ENCODE measurements at regions not wholly inside any gene's neighbourhood (a gene's known extent, or its start where the extent isn't known, plus 50 kb on each side); places are given as distances from the start of the nearest gene placed in this dataset.

- no peak for TF ChIP-seq CTCF (IDR thresholded peaks at IDR 0.05; ENCODE audit: poor library complexity, severe bottlenecking)
- no peak for ATAC-seq (ENCODE audit: low read depth)
Measured at GRCh38 chr10:36630267-36630666, 495.1 kb upstream of the ANKRD30A start.

GRCh38 chr10:36629476-36629875 is 495.9 kb upstream of the ANKRD30A start:
- no peak for ATAC-seq (ENCODE audit: low read depth)
- Histone ChIP-seq H3K4me1 (ENCODE audit: insufficient read depth, poor library complexity, severe bottlenecking) (no peaks in the 10 kb centered on the region), H3K27ac (ENCODE audit: poor library complexity, severe bottlenecking) (no peak overlapping the region), H3K4me3 (ENCODE audit: severe bottlenecking) (no peak overlapping the region), H3K27me3 (ENCODE audit: insufficient read depth, poor library complexity, severe bottlenecking) (no peaks in the 10 kb centered on the region), H3K36me3 (ENCODE audit: low read depth) (no peaks in the 10 kb centered on the region), H3K9me3 (ENCODE audit: severe bottlenecking) (no peaks in the 10 kb centered on the region)
- no peak for DNase-seq (ENCODE audit: low spot score)
- TF ChIP-seq CTCF (IDR thresholded peaks at IDR 0.05; ENCODE audit: poor library complexity, severe bottlenecking), result no peak

More at GRCh38 chr10:36630267-36630666, 495.1 kb upstream of the ANKRD30A start:
- Histone ChIP-seq H3K9me3 (ENCODE audit: severe bottlenecking) (no peaks in the 10 kb centered on the region), H3K4me1 (ENCODE audit: insufficient read depth, poor library complexity, severe bottlenecking) (no peaks in the 10 kb centered on the region), H3K27me3 (ENCODE audit: insufficient read depth, poor library complexity, severe bottlenecking) (no peaks in the 10 kb centered on the region), H3K27ac (ENCODE audit: poor library complexity, severe bottlenecking) (no peak overlapping the region), H3K4me3 (ENCODE audit: severe bottlenecking) (no peak overlapping the region), H3K36me3 (ENCODE audit: low read depth) (no peaks in the 10 kb centered on the region)
- DNase-seq (ENCODE audit: low spot score), result no peak

- ATAC-seq (ENCODE audit: low read depth) (no peak), DNase-seq (ENCODE audit: low spot score) (no peak)
- H3K9me3 ChIP-seq (ENCODE audit: severe bottlenecking), result no peaks in the 10 kb centered on the region
- H3K27ac ChIP-seq (ENCODE audit: poor library complexity, severe bottlenecking), result no peak overlapping the region
- no peaks in the 10 kb centered on the region for H3K36me3 ChIP-seq (ENCODE audit: low read depth)
- no peak overlapping the region for H3K4me3 ChIP-seq (ENCODE audit: severe bottlenecking)
- no peak for TF ChIP-seq CTCF (IDR thresholded peaks at IDR 0.05; ENCODE audit: poor library complexity, severe bottlenecking)
- H3K27me3 ChIP-seq (ENCODE audit: insufficient read depth, poor library complexity, severe bottlenecking), result no peaks in the 10 kb centered on the region
- no peaks in the 10 kb centered on the region for H3K4me1 ChIP-seq (ENCODE audit: insufficient read depth, poor library complexity, severe bottlenecking)
Measured at GRCh38 chr10:36624551-36625100, 500.8 kb upstream of the ANKRD30A start.

- Histone ChIP-seq H3K27ac (ENCODE audit: poor library complexity, severe bottlenecking) (no peak overlapping the region), H3K4me1 (ENCODE audit: insufficient read depth, poor library complexity, severe bottlenecking) (no peaks in the 10 kb centered on the region), H3K27me3 (ENCODE audit: insufficient read depth, poor library complexity, severe bottlenecking) (no peaks in the 10 kb centered on the region), H3K36me3 (ENCODE audit: low read depth) (no peaks in the 10 kb centered on the region), H3K9me3 (ENCODE audit: severe bottlenecking) (no peaks in the 10 kb centered on the region), H3K4me3 (ENCODE audit: severe bottlenecking) (no peak overlapping the region)
- no peak for TF ChIP-seq CTCF (IDR thresholded peaks at IDR 0.05; ENCODE audit: poor library complexity, severe bottlenecking)
- no peak for DNase-seq (ENCODE audit: low spot score)
- no peak for ATAC-seq (ENCODE audit: low read depth)
Measured at GRCh38 chr10:36621346-36621745, 504.1 kb upstream of the ANKRD30A start.

- no peaks in the 10 kb centered on the region for H3K4me1 ChIP-seq (ENCODE audit: insufficient read depth, poor library complexity, severe bottlenecking)
- H3K9me3 ChIP-seq (ENCODE audit: severe bottlenecking), result no peaks in the 10 kb centered on the region
- no peak for DNase-seq (ENCODE audit: low spot score)
- ATAC-seq (ENCODE audit: low read depth), result no peak
- no peak for TF ChIP-seq CTCF (IDR thresholded peaks at IDR 0.05; ENCODE audit: poor library complexity, severe bottlenecking)
- no peaks in the 10 kb centered on the region for H3K27me3 ChIP-seq (ENCODE audit: insufficient read depth, poor library complexity, severe bottlenecking)
- no peaks in the 10 kb centered on the region for H3K36me3 ChIP-seq (ENCODE audit: low read depth)
- H3K27ac ChIP-seq (ENCODE audit: poor library complexity, severe bottlenecking), result no peak overlapping the region
- no peak overlapping the region for H3K4me3 ChIP-seq (ENCODE audit: severe bottlenecking)
Measured at GRCh38 chr10:36612436-36612835, 513.0 kb upstream of the ANKRD30A start.
